ENCODE measurements at regions not wholly inside any gene's neighbourhood (a gene's known extent, or its start where the extent isn't known, plus 50 kb on each side); places are given as distances from the start of the nearest gene placed in this dataset.

- TF ChIP-seq POLR2AphosphoS5 (IDR thresholded peaks at IDR 0.05) (no peak), CTCF (IDR thresholded peaks at IDR 0.05) (no peak), POLR2A (IDR thresholded peaks at IDR 0.05) (no peak), EP300 (IDR thresholded peaks at IDR 0.05) (no peak)
Observed at GRCh38 chr6:98067375-98067774, 767.0 kb upstream of the POU3F2 start.

Data from gastroesophageal sphincter (tissue), 3 donors.